DOHH2 (cell line): ENCODE measurements at regions not wholly inside any gene's neighbourhood (a gene's known extent, or its start where the extent isn't known, plus 50 kb on each side); places are given as distances from the start of the nearest gene placed in this dataset.

Experiments
- EZH2phosphoT487 ChIP-seq: fragments of 200-600 bp; sonication (generic); IDR thresholded peaks from 2 replicates; pipeline ENCODE4 v1.6.1; 2017; ENCODE audit warnings: borderline replicate concordance, mild to moderate bottlenecking, antibody characterized with exemption, low read length, moderate library complexity, mixed read lengths
- TF ChIP-seq, protein P1 (sequence below): fragments of 200-600 bp; sonication (generic); IDR thresholded peaks from one replicate; pipeline ENCODE4 v1.5.1; 2014; ENCODE audit warnings: antibody characterized with exemption, mild to moderate bottlenecking, low read depth, low read length; ENCODE audit not compliant: poor library complexity, severe bottlenecking

GRCh38 chr5:153122403-153122802 is 368.1 kb upstream of the GRIA1 start:
- no peak for TF ChIP-seq EZH2phosphoT487
- TF ChIP-seq, protein P1, sequence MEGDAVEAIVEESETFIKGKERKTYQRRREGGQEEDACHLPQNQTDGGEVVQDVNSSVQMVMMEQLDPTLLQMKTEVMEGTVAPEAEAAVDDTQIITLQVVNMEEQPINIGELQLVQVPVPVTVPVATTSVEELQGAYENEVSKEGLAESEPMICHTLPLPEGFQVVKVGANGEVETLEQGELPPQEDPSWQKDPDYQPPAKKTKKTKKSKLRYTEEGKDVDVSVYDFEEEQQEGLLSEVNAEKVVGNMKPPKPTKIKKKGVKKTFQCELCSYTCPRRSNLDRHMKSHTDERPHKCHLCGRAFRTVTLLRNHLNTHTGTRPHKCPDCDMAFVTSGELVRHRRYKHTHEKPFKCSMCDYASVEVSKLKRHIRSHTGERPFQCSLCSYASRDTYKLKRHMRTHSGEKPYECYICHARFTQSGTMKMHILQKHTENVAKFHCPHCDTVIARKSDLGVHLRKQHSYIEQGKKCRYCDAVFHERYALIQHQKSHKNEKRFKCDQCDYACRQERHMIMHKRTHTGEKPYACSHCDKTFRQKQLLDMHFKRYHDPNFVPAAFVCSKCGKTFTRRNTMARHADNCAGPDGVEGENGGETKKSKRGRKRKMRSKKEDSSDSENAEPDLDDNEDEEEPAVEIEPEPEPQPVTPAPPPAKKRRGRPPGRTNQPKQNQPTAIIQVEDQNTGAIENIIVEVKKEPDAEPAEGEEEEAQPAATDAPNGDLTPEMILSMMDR = no peak
